HG02623 (cell line): ENCODE measurements at regions not wholly inside any gene's neighbourhood (a gene's known extent, or its start where the extent isn't known, plus 50 kb on each side); places are given as distances from the start of the nearest gene placed in this dataset.

Experiments
- ATAC-seq: cut with Tn5 transposase; IDR thresholded peaks from one replicate; pipeline ENCODE4 v1.9.1; 2021; ENCODE audit warnings: moderate library complexity; ENCODE audit not compliant: unreplicated experiment

- no peak for ATAC-seq
Observed at GRCh38 chr18:38886861-38887670, 1321.5 kb upstream of the CELF4 start.

DNA sequence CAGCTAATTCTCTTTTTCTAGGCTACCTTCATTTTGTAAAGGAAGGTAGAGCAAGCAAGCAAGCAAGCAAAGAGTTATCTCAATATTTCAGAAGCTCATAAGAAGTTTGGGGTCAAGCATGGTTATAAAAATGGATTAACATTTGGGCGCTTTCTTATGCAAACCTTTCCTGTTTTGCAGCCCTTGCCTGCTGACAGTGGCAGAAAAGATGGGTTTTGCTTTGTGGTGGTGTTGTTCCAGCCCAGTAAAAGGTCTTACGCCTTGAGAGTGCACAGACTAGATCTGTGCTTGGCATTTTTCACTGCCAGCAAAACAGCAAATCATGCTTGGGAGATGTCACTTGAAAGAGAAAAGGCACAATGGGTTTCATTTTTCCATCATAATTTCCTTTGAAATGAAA, 1320.6 kb upstream of the CELF4 start:
- no peak for ATAC-seq

GRCh38 chr18:38884050-38884449, 1318.5 kb upstream of the CELF4 start:
- no peak for ATAC-seq

DNA sequence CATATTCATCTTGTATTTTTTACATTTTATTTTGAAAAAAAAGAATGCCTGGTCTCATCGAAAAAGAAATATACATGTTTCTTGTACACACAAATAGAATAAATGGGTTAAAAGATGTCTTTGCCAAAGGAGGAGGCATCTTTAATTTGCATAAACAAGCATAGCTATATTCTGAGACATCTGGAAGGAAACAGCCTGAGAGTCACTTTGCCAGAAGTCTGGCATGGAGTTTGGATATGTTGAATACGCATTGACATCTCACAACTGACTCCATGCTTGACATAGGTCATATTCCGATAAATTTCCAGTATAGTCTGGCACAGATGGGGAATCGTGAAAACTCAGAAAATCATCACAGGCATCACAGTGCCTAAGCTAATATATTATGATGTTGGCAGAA, 1317.5 kb upstream of the CELF4 start:
- no peak for ATAC-seq

DNA sequence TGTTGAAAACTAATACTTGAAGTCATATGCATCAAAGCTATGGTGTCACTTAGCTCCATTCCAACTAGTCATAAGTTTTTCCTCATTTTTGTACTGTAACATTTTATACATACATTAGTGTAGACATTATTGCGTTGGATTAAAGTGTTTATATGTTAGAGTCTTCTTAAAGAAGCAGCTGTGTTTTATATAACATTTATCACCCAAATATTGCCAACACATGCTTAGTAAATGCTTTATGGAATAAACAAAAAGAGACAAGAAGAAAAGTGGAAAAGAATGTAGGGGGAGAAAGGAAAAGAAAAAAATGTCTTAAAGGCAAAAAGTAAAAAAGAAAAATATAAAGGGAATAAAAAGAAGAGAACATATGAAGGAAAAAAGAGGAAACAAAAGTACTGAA, 1314.3 kb upstream of the CELF4 start:
- ATAC-seq = no peak

DNA sequence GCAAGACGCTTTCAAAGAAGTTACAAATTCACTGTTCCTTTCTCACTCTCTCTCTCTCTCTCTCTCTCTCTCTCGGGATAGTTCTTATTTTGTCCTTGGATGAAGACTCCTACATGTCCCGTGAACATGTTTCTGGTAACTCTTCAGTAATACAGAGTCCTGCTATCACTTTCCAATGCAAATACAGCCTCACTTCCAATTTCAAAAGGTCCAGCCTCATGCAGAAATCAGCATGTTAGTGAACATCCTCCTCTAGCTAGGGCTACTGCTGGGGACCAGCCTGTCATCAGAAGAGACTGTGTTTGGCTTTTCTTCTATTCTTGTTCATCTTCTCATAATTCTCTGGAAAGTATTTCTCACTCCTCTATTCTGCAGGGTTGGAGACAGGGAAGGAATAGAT, 1306.7 kb upstream of the CELF4 start:
- ATAC-seq = no peak

- no peak for ATAC-seq
Observed at GRCh38 chr18:38868757-38869156, 1303.2 kb upstream of the CELF4 start.

GRCh38 chr18:38867680-38868079, 1302.1 kb upstream of the CELF4 start:
- no peak for ATAC-seq

GRCh38 chr18:38851526-38851925, 1285.9 kb upstream of the CELF4 start:
- ATAC-seq = no peak

DNA sequence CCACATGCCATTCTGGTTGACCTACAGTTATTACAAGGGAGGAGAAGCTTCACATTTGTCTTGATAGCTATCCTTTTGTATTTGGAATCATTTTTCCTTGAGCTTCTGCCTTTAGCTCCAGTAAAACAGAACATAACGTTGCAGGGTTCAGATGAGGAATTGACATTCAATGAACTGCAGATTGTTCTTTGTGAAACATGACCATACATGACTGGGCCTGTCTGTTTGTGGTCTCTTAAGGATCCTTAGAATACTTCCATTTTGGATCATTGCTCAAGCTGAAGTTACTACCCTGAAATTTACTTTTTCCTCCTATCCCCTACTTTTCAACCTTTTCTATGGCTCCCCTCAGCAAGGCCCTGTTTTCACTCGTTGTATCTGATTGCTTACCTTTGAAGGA, 1281.7 kb upstream of the CELF4 start:
- ATAC-seq = no peak

- ATAC-seq = no peak
Observed at GRCh38 chr18:38843291-38843690, 1277.7 kb upstream of the CELF4 start.

DNA sequence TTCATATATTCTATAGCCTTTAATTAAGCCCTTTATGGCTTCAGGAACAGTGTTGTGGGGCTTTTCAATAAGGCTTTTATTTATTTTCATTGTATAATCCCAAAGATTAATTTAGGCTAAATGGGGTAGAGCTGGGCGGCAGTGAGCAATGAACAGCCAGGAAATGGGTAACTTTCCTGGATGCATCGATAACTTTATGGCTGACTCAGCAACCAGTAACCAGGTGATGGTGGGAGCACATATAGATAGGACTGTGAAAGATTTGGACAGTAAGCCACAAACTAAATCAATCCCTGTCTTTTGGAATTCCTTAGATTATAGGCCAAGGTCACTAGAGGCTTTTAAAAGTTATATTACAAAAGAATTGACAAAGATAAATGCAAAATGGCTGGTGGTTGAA, 1260.6 kb upstream of the CELF4 start:
- no peak for ATAC-seq

DNA sequence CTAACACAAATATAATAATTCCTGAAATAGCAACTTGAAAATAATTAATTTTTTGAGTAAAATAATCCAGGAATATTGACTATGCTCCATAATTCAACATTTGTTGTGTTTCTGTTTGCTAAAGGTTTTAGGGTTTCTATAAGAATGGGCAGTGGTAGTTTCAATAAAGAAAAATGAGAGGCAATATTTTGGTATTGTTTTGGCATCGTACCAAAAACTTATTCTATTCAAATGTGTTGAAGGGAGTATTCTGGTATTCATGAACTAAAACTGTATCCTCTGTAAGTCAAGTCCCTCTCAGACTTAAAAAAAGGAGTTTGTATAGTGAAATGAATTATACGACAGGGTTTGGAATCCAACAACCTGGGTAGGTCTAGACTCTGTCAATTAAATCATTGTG, 1245.6 kb upstream of the CELF4 start:
- ATAC-seq = no peak

DNA sequence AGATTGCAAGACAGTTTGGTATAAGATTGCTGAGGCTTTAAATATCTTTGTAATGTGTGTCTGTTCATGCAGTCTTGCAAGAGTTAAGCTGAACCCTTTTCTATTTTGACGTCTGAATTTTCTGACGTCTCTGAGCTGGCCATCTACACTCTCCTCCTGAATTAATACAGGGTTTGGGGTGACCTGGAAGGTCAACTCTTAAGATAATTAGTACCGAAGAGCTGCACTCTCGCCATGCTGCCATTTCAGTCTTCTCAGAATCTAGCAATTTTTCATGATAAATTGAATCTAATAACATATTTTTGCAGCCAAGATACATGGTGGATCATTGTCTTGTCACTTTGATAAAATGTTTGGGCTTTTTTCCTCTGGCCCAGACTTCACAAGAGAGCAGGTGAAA, 1245.2 kb upstream of the CELF4 start:
- ATAC-seq = no peak

- ATAC-seq = no peak
Observed at GRCh38 chr18:38807915-38808314, 1242.3 kb upstream of the CELF4 start.

DNA sequence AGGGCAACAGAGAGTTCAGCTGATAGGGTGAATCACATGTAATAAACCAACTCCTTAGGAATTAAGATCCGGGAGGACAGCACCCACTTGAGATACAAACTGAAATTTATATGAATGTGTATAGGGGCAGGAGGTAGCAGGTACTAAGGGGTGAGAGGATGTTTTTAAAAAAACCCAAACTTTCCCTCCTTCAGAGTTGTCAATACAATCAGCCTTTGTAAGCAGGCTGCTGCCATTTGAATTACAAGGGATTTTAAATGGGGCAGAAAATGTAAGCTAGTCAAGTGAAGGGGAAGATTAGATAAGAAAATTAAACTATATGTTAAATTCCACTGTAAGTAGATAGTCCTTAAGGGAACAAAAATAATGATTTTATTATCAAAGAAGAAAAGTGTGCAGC, 1239.7 kb upstream of the CELF4 start:
- ATAC-seq = no peak

DNA sequence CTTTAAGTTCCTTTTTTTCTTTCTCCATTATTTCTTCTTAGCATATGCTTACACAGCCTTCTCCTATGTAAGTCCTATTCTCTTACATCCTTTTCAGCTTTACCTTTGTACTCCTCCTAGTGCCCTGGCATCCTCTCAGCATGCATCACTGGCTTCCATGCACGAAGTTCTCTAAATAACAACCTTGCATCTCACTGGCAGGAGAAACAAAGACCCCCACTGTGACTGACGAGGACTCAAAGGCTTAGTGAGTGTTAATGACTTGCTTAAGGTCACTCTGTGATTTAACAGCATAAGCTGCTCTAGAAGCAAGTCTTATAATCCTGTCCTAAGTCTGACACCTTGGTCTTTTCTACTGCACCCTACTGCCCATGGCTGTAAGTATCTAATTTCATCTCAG, 1236.0 kb upstream of the CELF4 start:
- no peak for ATAC-seq

DNA sequence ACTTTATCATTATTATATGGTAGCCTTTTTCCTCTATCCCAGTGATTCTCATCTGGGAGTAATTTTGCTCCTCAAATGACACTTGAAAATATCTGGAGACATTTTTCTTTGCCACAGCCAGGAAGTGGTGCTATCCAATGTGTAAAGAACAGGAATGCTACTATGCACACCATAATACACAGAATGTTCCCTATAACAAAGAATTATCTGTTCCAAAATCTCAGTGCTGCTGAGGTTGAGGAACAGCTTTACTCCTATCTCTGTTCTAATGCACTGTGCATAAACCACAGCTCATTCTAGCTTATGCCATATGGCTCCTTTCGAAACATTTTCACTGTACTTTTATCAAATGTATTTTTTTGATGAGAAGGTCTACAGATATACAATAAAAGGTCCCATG, 1231.2 kb upstream of the CELF4 start:
- ATAC-seq = no peak

DNA sequence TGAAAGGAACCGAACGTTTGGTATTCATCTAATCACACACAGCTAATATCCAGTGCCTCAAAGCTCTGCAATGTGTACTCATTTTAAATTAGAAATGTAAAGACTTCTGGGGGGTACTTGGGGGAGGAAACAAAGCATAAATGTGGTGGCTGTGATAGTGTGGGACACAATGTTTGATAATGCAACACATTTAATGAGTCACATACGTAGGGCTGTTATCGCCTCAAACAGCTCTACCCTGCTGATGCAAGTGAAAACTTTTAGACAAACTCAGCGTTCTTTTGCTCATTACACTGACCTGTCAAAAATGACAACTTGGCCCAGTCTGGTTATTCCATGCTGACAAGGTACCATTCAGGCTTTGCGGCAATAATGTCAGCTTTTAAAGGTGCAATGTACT, 1227.1 kb upstream of the CELF4 start:
- ATAC-seq = no peak

DNA sequence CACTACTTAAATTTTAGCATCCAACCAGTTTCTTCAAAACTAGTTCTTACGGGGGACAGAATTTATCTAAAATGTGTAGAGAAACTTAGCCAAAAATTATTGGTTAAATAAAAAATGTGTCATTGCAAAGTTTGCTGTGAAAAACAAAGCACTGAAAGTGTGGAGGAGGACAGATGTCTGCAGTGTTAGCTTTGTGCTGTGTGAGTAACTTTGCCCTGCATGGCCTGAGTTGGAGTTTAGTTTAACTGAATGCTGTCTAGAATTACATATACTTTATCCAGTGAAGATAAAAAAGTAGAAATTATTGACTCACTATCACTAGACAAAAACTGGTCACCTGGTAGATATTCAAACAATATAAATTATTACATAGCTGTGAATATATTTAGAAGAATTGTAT, 1225.2 kb upstream of the CELF4 start:
- no peak for ATAC-seq

GRCh38 chr18:38790303-38790702, 1224.7 kb upstream of the CELF4 start:
- no peak for ATAC-seq

- ATAC-seq = no peak
Observed at GRCh38 chr18:38789141-38789540, 1223.5 kb upstream of the CELF4 start.

DNA sequence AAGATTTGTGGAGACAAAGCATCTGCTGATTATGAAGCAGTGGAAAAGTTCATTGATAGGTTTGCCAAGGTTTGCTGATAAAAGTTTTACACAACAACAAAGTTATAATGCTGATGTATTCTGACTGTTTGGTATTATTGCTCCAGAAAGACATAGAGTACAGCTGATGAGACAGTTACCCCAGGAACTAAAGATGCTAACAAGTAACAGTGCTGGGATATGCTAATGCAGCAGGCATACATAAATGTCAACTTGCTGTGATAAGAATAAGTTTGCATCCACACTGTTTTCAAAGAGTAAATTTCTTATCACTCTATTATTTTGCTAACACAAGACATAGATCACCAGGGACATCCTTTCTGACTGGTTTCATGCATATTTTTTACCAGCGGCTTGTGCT, 1221.3 kb upstream of the CELF4 start:
- ATAC-seq = no peak
